NOMO-1 (cell line): ENCODE measurements at regions not wholly inside any gene's neighbourhood (a gene's known extent, or its start where the extent isn't known, plus 50 kb on each side); places are given as distances from the start of the nearest gene placed in this dataset.
"Not testable (repeated sequence)": the region's sequence is repeated elsewhere in the genome, so short reads cannot be mapped to it uniquely, and the experiment has no call there.

Experiments used
- DNase-seq, 2 experiments: peaks; one replicate each; lab custom pipeline; 2025; ENCODE audit not compliant: unreplicated experiment in 2 of 2; lab: John Stamatoyannopoulos, UW

- no peak for DNase-seq
Measured at GRCh38 chr6:4342407-4343137, 207.2 kb upstream of the ECI2 start.

GRCh38 chr6:4341078-4341797 is 205.9 kb upstream of the ECI2 start:
- DNase-seq = no peak

- DNase-seq = no peak
Measured at GRCh38 chr6:4340544-4340943, 205.2 kb upstream of the ECI2 start.

GRCh38 chr6:4338884-4339283 is 203.5 kb upstream of the ECI2 start:
- no peak for DNase-seq

- DNase-seq = no peak
Measured at GRCh38 chr6:4336778-4337442, 201.5 kb upstream of the ECI2 start.

GRCh38 chr6:4336084-4336483 is 200.7 kb upstream of the ECI2 start:
- DNase-seq = peak in 1 of 2 experiments; percentile 34

- DNase-seq = not testable (repeated sequence)
Measured at GRCh38 chr6:4334158-4334740, 198.9 kb upstream of the ECI2 start.

GRCh38 chr6:4327841-4328240 is 192.5 kb upstream of the ECI2 start:
- DNase-seq = no peak

- no peak for DNase-seq
Measured at GRCh38 chr6:4324746-4325145, 189.4 kb upstream of the ECI2 start.

GRCh38 chr6:4323322-4323721 is 187.9 kb upstream of the ECI2 start:
- DNase-seq = no peak

- no peak for DNase-seq
Measured at GRCh38 chr6:4322846-4323309, 187.5 kb upstream of the ECI2 start.

- no peak for DNase-seq
Measured at GRCh38 chr6:4322134-4322845, 186.9 kb upstream of the ECI2 start.

- no peak for DNase-seq
Measured at GRCh38 chr6:4320860-4321259, 185.5 kb upstream of the ECI2 start.

- peak in 1 of 2 experiments; percentile 20 for DNase-seq
Measured at GRCh38 chr6:4319981-4320683, 184.8 kb upstream of the ECI2 start.

GRCh38 chr6:4318321-4318720 is 182.9 kb upstream of the ECI2 start:
- no peak for DNase-seq

- DNase-seq = peak; percentile 50 to 58
Measured at GRCh38 chr6:4316867-4317400, 181.6 kb upstream of the ECI2 start.

- DNase-seq = no peak
Measured at GRCh38 chr6:4314201-4314707, 178.9 kb upstream of the ECI2 start.

GRCh38 chr6:4313044-4313686 is 177.8 kb upstream of the ECI2 start:
- DNase-seq = no peak
